ENCODE measurements at regions not wholly inside any gene's neighbourhood (a gene's known extent, or its start where the extent isn't known, plus 50 kb on each side); places are given as distances from the start of the nearest gene placed in this dataset.

GRCh38 chr3:188077160-188077799 lies 76.7 kb upstream of the LPP start:
- no peak for DNase-seq

DNA sequence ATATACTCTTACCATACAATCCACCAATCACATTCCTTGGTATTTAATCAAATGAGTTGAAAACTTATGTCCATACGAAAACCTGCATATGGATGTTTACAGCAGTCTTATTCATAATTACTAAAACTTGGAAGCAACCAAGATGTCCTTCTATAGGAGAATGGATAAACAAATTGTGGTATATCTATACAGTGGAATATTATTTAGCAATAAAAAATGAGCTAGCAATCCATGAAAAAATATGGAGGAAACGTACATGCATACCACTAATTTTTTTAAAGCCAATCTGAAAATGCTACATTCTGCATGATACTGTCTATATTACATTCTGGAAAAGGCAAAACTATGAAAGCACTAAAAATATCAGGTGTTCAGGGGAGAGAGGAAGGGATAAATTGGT lies 73.9 kb upstream of the LPP start:
- no peak for DNase-seq

GRCh38 chr3:188082031-188082430 lies 71.9 kb upstream of the LPP start:
- no peak for DNase-seq

GRCh38 chr3:188082450-188082849 lies 71.5 kb upstream of the LPP start:
- DNase-seq = no peak

- DNase-seq = no peak
Observed at GRCh38 chr3:188083011-188083410, 70.9 kb upstream of the LPP start.

DNA sequence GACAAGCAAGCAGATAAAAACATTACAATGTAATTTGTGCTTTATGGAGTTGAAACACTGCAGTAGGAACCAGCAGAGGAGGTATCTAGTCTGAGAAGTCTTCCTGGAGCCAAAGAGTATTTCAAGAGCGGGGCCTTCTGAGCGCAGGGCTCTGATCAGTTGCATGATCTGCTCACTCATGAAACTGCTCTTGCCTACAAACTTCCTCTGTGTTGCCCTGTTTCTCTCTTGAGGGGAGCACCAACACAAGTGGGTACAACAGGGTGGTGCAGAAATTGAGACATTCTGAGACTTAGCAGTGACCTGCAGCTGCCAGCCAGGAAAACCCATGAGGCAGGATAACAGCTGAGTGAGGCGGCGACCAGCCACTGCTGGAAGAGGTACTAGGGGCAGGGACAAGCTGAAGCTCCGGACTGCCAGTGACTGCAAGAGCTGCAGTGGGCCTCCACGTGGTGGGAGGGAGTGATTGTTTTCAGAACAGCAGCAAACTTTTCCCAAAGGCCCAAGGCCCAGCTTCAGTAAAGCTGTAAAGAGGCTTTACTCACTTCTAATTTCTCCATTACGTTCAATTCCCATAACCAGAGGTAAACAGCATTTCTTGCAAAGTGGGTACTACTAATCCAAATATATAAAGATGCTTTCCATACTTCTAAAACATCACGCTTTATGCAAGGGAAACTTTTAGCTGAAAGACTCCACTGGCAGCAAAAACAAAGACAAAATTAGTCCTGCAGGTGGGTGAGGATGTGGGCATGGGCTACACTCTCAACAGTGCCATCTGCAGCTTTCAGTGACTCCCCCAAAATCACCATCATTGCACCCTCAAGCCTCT lies 69.0 kb upstream of the LPP start:
- DNase-seq = no peak

DNA sequence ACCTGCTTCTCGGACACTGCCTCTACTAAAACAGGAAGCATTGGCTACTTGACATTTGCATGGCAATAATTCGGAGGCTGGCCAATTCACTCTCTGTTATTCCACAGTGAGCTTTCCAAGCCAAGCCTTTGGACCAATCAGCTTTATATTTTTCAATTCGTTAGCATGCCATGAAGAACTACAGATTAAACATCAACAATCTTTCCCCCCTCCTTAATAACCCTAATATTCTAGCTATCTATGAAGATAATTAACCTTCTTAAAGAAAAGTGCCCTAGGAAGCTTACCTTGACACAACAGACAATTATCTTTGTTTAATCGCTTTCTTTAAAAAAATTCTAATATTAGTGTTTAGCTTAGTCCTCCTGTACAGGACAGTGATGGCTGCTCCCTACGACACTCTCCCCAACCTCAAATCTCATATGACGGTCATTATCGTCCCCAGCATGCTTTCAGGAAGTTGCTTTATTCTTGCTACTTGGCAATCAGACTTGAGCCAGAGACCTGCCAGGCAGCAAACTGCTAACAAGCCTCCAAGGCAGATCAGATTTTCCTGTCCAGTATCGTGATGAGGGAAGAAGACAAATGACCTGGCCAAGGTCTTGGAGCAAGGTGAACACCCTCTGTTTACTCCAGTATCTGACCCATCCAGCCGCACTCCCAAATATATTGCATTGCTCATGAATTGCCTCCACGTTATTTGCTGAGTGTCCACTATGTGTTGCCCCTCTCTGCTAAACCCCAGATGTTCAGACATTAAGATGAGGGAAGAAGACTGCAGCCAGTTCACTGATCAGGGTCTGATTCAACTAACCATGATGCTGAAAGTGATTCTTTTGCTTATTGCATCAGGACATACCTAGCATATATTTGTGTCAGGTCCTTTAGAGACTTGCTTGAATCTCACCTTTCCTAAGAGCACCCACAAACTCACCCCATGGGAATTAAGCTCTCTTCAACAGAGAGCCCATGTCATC lies 68.1 kb upstream of the LPP start:
- no peak for DNase-seq

GRCh38 chr3:188088948-188089685 lies 64.8 kb upstream of the LPP start:
- no peak for DNase-seq

GRCh38 chr3:188090620-188091309 lies 63.2 kb upstream of the LPP start:
- DNase-seq = no peak

GRCh38 chr3:188091746-188092145 lies 62.2 kb upstream of the LPP start:
- DNase-seq = no peak

DNA sequence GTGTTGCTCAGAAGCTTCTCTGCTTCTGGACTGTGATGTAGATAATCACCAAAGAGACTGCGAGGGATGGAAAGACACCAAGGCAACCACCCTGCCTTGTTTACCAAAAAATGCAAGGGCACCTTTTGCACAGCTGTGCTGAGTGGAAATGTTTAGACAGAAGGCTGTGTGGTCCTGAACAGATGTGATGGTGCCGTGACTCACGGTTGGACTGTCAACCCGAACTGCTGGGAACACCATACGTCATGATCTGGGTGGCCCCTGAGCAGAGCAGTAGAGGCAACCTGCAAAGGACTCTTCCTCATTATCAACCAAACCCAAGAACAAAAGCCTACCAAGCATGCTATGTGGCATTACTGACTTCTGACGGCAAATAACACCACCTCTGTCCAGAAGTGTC lies 61.3 kb upstream of the LPP start:
- DNase-seq = peak; percentile 14

DNA sequence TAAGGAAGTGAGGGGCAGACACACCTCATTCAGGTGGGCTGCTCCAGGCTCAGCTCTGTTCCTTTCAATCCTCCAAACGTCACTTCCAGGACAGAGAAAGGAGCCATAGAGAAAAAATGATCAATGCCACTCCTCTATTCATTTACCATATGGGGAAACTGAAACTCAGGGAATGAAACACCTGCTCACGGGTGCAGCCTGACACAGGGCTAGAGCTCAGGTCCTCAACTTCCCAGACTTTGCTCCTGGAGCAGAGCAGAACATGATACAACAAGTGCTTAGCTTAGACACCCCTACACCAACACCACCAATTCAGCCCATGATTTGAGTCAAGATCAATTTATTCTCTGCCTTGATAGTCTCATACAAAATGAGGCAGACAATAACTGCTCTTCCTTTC lies 58.5 kb upstream of the LPP start:
- no peak for DNase-seq

DNA sequence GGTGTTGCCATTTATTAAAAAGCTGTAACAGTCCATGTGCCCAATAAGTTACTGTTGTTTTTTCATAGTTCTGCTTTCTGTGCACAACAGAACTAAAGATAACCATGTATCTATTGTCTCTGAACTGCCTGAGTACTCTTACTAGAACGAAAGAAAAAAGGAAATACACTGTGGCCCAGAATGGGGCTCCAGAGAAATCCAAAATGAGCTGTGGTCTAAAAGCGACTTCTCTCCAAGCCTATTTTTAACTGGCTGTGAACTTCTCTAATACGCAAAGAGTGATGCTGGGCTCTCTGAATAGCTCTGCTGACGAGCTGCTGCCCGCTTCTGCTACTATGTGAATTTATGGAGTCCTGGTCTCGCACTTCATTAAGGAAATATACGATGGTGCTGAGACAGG lies 56.2 kb upstream of the LPP start:
- DNase-seq = no peak

DNA sequence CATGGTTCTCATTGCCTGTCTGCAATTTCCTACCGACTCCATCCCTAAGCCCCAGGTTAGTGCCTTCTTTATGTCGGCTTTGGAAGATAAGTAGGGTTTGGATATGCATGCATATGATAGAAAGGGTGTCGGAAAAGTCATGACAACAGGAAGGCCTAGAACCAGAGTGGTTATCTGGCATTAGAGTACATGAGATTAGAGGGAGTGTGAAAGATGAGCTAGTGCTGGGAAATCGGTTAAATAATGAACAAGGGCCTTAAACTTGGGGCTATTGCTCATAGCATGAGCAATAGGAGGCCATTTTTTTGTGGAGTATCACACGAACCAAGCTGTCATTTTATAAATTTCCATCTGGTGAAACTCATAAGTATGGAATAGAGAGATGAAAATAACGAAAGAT lies 54.0 kb upstream of the LPP start:
- no peak for DNase-seq

GRCh38 chr3:188102861-188103547 lies 51.0 kb upstream of the LPP start:
- DNase-seq = no peak

GRCh38 chr3:188104050-188104449 lies 49.9 kb upstream of the LPP start:
- no peak for DNase-seq
